Natural killer cell (primary cell): ENCODE measurements at regions not wholly inside any gene's neighbourhood (a gene's known extent, or its start where the extent isn't known, plus 50 kb on each side); places are given as distances from the start of the nearest gene placed in this dataset.

ENCODE experiments used
- ATAC-seq, 3 donors: fragments of 150-1000 bp in 2 of 3; fragments of 200-7000 bp in 1 of 3; cut with Tn5 transposase; 1 replicate in 1 of 3; 2 replicates in 2 of 3; pipeline ENCODE4 v1.10.0; 2021; ENCODE audit warnings: mild to moderate bottlenecking in 2 of 3, moderate library complexity in 2 of 3
- DNase-seq, 2 donors: peaks; one replicate each; pipeline versions ENCODE4 v3.0.0 to v3.0.0-alpha.2; 2013 to 2021; ENCODE audit warnings: mixed read lengths in 1 of 2
- H3K27ac ChIP-seq: one replicate; pipeline ENCODE4 v1.5.1; 2013; ENCODE audit warnings: mild to moderate bottlenecking, low read length
- H3K27me3 ChIP-seq: one replicate; pipeline ENCODE4 v1.6.1; 2013; ENCODE audit warnings: low read length; ENCODE audit not compliant: control insufficient read depth, insufficient read depth
- H3K36me3 ChIP-seq: one replicate; pipeline ENCODE4 v1.6.1; 2013; ENCODE audit warnings: low read length; ENCODE audit not compliant: control insufficient read depth, insufficient read depth
- H3K4me1 ChIP-seq: one replicate; pipeline ENCODE4 v1.6.1; 2013; ENCODE audit warnings: low read length; ENCODE audit not compliant: control insufficient read depth, insufficient read depth
- H3K4me3 ChIP-seq: one replicate; pipeline ENCODE4 v1.5.1; 2013; ENCODE audit warnings: low read length
- H3K9me3 ChIP-seq: one replicate; pipeline ENCODE4 v1.6.1; 2013; ENCODE audit warnings: low read length; ENCODE audit not compliant: control insufficient read depth, insufficient read depth
- H3K27ac Mint-ChIP-seq, 2 donors: one replicate each; pipeline ENCODE4 v1.8.0; 2022; ENCODE audit warnings: mild to moderate bottlenecking in 2 of 2, mixed read lengths in 2 of 2, moderate library complexity in 1 of 2
- H3K27me3 Mint-ChIP-seq, 2 donors: one replicate each; pipeline ENCODE4 v1.8.0; 2022; ENCODE audit warnings: low read depth in 2 of 2, mixed read lengths in 2 of 2
- H3K36me3 Mint-ChIP-seq: one replicate; pipeline ENCODE4 v1.8.0; 2022; ENCODE audit warnings: mixed read lengths
- H3K4me1 Mint-ChIP-seq, 2 donors: one replicate each; pipeline ENCODE4 v1.8.0; 2022; ENCODE audit warnings: mixed read lengths in 2 of 2
- H3K4me3 Mint-ChIP-seq: one replicate; pipeline ENCODE4 v1.8.0; 2022; ENCODE audit warnings: mild to moderate bottlenecking, moderate library complexity, mixed read lengths
- H3K9me3 Mint-ChIP-seq, 2 donors: one replicate each; pipeline ENCODE4 v1.8.0; 2022; ENCODE audit warnings: mixed read lengths in 2 of 2
- WGBS: methylation state at CpG from one replicate; pipeline ENCODE4 v1.1.7; 2013; ENCODE audit warnings: missing lambda C conversion rate; ENCODE audit not compliant: insufficient coverage; 5-methylcytosine and 5-hydroxymethylcytosine counted together
- intact Hi-C: fragments of 100-400 bp; cut with micrococcal nuclease; formaldehyde crosslinking; loops from one replicate; pipeline ENCODE4 v1.14.2; 2022
- TF ChIP-seq, protein P1 (sequence below): fragments of 200-600 bp; IDR thresholded peaks from one replicate; pipeline ENCODE4 v1.8.0; 2022; ENCODE audit warnings: antibody characterized with exemption

- DNase-seq (no peak), ATAC-seq (no peak)
- Mint-ChIP-seq H3K27ac (no peak overlapping the region), H3K27me3 (peaks cover 0 to 6% of the 10 kb centered on the region in 2 donors), H3K9me3 (no peaks in the 10 kb centered on the region), H3K4me3 (no peak overlapping the region), H3K36me3 (no peaks in the 10 kb centered on the region), H3K4me1 (no peaks in the 10 kb centered on the region)
- Histone ChIP-seq H3K27ac (no peak overlapping the region), H3K4me1 (no peaks in the 10 kb centered on the region), H3K27me3 (no peaks in the 10 kb centered on the region), H3K4me3 (no peak overlapping the region), H3K9me3 (no peaks in the 10 kb centered on the region), H3K36me3 (no peaks in the 10 kb centered on the region)
- 30% methylated on average over 6 of the region's 6 CpGs for WGBS
- intact Hi-C loops = no loop called here
- TF ChIP-seq, protein P1, sequence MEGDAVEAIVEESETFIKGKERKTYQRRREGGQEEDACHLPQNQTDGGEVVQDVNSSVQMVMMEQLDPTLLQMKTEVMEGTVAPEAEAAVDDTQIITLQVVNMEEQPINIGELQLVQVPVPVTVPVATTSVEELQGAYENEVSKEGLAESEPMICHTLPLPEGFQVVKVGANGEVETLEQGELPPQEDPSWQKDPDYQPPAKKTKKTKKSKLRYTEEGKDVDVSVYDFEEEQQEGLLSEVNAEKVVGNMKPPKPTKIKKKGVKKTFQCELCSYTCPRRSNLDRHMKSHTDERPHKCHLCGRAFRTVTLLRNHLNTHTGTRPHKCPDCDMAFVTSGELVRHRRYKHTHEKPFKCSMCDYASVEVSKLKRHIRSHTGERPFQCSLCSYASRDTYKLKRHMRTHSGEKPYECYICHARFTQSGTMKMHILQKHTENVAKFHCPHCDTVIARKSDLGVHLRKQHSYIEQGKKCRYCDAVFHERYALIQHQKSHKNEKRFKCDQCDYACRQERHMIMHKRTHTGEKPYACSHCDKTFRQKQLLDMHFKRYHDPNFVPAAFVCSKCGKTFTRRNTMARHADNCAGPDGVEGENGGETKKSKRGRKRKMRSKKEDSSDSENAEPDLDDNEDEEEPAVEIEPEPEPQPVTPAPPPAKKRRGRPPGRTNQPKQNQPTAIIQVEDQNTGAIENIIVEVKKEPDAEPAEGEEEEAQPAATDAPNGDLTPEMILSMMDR = no peak
Measured at GRCh38 chr18:76064998-76065397, 430.0 kb downstream of the ZNF516 start.

- Histone ChIP-seq H3K4me3 (no peak overlapping the region), H3K9me3 (no peaks in the 10 kb centered on the region), H3K4me1 (no peaks in the 10 kb centered on the region), H3K27me3 (no peaks in the 10 kb centered on the region), H3K27ac (no peak overlapping the region), H3K36me3 (no peaks in the 10 kb centered on the region)
- Mint-ChIP-seq H3K4me1 (no peaks in the 10 kb centered on the region), H3K27me3 (no peaks in the 10 kb centered on the region), H3K9me3 (no peaks in the 10 kb centered on the region), H3K36me3 (no peaks in the 10 kb centered on the region), H3K27ac (no peak overlapping the region), H3K4me3 (no peak overlapping the region)
- WGBS = 86% methylated on average over 8 of the region's 10 CpGs
- TF ChIP-seq, protein P1 = no peak
- no peak for ATAC-seq
- no peak for DNase-seq
- intact Hi-C loops = no loop called here
Measured at GRCh38 chr18:76058146-76058545, 436.9 kb downstream of the ZNF516 start.

DNA sequence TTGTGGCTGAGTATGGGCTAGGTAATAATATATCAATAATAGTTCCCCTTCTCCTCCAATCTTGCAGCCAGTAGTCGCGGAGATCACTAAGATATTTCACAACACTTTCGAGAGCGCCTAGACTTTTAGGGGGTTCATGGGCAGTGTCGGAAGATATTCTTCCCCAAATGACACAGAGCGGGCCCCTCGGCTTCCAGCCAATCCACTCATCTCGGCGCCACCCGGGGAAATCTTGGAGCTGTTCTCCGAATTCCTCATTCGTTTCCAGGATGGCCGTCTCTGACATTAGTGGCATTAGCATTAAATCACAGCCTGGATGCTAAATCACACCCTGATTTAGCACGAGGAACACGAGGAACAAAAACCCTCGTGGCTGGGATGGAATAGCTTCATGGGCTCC, 437.7 kb downstream of the ZNF516 start:
- ATAC-seq (no peak), DNase-seq (no peak)
- Histone ChIP-seq H3K9me3 (no peaks in the 10 kb centered on the region), H3K4me1 (no peaks in the 10 kb centered on the region), H3K27me3 (no peaks in the 10 kb centered on the region), H3K4me3 (no peak overlapping the region), H3K27ac (no peak overlapping the region), H3K36me3 (no peaks in the 10 kb centered on the region)
- H3K9me3 Mint-ChIP-seq = no peaks in the 10 kb centered on the region
- WGBS = 88% methylated on average over 14 of the region's 16 CpGs
- peaks cover 0 to 7% of the 10 kb centered on the region in 2 donors for H3K27me3 Mint-ChIP-seq
- TF ChIP-seq, protein P1 = no peak
- no peak overlapping the region for H3K27ac Mint-ChIP-seq
- no peak overlapping the region for H3K4me3 Mint-ChIP-seq
- intact Hi-C loops = no loop called here
- H3K36me3 Mint-ChIP-seq = no peaks in the 10 kb centered on the region
- no peaks in the 10 kb centered on the region for H3K4me1 Mint-ChIP-seq

GRCh38 chr18:76056471-76057110, 438.5 kb downstream of the ZNF516 start:
- Mint-ChIP-seq H3K36me3 (no peaks in the 10 kb centered on the region), H3K4me1 (no peaks in the 10 kb centered on the region), H3K27me3 (peaks cover 0 to 10% of the 10 kb centered on the region in 2 donors), H3K9me3 (no peaks in the 10 kb centered on the region), H3K4me3 (no peak overlapping the region), H3K27ac (no peak overlapping the region)
- intact Hi-C loops = no loop called here
- H3K27ac ChIP-seq = no peak overlapping the region
- no peak for DNase-seq
- no peak for ATAC-seq
- TF ChIP-seq, protein P1 = no peak
- no peaks in the 10 kb centered on the region for H3K36me3 ChIP-seq
- no peaks in the 10 kb centered on the region for H3K27me3 ChIP-seq
- no peak overlapping the region for H3K4me3 ChIP-seq
- H3K9me3 ChIP-seq = no peaks in the 10 kb centered on the region
- WGBS = 91% methylated on average over 13 of the region's 13 CpGs
- H3K4me1 ChIP-seq = no peaks in the 10 kb centered on the region
